Hepatic stellate cell (primary cell): ENCODE measurements at regions not wholly inside any gene's neighbourhood (a gene's known extent, or its start where the extent isn't known, plus 50 kb on each side); places are given as distances from the start of the nearest gene placed in this dataset.
"Not testable (repeated sequence)": the region's sequence is repeated elsewhere in the genome, so short reads cannot be mapped to it uniquely, and the experiment has no call there.

Experiments used
- DNase-seq: peaks from one replicate; pipeline ENCODE4 v3.0.0; 2011; ENCODE audit warnings: low spot score

DNA sequence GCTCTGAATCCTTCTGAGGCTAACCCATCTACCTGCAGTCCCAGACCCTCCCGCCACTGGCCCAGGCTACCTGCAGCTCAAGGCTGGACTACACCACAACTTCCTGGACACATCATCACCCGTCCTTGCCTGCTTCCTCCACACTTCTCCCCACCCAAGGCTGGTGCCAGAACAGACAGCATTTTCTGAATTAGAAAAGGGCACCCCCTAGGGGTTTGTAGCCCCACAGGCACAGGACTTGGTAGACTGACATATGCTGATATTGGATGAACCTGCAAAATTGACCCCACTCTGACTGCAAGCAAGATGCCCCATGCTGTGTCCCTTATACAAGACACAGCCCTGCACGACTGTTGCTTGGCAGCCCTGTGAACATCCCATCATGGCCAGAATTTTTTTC, 271.5 kb upstream of the C16orf82 start:
- no peak for DNase-seq

DNA sequence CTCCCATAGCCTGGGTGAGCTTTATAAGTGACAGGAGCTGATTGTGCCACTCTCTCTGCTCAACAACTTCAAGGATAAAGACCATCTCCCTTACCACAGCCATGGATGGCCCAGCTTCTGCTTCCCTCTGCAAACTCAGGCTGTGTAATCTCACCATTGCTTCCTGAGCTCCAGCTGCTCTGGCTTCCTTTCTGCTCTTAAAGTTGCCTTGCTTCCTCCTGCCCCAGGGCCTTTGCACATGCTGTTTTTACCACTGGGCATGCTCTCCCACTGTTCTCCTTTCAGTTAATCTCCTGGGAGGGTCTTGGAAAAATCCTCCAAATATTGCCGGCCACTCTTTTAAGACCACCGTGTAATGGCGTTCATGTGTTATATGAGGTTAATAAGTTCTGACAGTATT, 265.1 kb upstream of the C16orf82 start:
- no peak for DNase-seq

DNA sequence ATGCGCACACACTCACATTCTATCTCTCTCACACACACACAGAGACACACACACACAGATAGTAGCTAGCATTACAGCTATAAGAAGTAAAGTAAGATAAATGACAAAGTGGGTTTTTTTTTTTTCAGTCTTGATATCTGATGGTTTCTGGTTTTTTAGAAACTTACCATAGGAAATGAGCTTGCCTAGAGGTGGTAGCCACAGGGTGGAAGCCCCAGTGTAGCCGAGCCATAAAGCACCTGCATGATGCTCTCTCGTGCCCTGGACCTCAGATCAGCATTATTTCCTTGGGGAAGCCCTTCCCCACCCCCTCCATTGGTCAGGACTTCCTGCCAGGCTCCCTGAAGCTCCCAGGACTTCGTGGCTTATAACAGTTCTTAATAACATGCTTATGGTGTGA, 264.3 kb upstream of the C16orf82 start:
- no peak for DNase-seq

DNA sequence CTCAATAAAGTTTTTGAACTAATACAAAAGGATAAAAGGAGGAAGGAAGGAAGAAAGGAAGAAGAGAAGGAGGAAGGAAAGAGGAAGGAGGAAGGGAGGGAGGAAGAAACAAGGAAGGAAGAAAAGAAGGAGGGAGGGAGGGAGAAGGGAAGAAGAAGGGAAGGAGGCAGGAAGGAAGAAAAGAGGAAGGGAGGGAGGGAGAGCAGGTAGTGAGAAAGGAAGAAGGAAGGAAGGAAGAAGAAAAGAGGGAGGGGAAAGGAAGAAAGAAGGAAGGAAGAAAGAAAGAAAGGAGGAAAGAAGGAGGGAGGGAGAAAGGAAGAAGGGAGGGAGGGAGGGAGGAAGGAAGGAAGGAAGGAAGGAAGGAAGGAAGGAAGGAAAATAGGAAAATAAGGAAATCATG, 263.8 kb upstream of the C16orf82 start:
- DNase-seq: no peak

DNA sequence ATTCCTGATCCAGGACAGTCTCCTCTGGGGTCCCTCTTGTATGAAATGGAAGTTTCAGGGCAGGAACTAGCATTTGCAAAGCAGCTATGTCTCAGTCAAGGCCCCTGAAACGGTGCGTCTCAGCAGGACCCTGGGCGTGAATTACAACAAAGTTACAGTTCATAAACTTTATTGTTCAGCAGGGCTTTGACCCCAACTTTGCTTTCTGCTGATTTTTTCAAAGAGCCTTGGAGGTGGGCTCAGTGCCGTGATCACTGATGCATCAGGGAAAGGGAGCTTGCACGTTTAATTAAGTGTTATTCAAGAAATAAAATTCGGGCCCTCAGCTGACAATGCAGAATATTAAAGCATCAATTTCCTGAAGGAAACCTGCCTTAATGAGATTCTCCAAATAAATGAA, 260.1 kb upstream of the C16orf82 start:
- DNase-seq: no peak

DNA sequence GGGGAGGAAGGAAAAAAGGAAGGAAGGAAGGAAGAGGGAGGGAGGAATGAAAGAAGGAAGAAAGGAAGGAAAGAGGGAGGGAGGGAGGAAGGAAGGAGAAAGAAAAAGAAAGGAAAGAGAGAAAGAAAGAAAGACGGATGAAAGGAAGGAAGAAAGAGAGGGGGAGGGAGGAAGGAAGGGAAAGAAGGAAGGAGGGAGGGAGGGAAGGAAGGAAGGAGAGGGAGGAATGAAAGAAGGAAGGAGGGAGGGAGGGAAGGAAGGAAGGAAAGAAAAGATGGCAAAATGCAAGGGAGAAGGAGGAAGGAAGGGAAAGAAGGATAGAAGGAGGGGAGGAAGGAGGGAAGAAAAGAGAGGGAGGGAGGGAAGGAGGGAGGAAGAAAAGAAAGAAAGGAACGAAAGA, 257.3 kb upstream of the C16orf82 start:
- no peak for DNase-seq

DNA sequence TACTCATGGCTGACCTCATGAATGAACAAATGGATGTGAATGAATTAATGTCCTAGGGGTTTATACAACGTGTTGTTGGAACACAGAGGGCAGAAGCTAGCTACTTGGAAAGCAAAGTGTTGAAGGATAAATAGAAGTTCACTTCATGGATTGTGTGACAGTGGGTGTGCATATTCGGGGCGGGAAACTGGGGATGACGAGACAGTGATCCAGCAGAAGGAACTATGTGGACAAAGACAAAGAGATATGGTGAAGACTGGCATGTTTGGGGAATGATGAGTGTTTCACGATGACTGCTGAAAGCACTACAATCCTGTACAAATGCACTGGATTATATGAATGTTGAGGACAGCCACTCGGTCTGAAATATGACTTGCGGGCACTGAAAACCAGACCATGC, 250.5 kb upstream of the C16orf82 start:
- DNase-seq: no peak

DNA sequence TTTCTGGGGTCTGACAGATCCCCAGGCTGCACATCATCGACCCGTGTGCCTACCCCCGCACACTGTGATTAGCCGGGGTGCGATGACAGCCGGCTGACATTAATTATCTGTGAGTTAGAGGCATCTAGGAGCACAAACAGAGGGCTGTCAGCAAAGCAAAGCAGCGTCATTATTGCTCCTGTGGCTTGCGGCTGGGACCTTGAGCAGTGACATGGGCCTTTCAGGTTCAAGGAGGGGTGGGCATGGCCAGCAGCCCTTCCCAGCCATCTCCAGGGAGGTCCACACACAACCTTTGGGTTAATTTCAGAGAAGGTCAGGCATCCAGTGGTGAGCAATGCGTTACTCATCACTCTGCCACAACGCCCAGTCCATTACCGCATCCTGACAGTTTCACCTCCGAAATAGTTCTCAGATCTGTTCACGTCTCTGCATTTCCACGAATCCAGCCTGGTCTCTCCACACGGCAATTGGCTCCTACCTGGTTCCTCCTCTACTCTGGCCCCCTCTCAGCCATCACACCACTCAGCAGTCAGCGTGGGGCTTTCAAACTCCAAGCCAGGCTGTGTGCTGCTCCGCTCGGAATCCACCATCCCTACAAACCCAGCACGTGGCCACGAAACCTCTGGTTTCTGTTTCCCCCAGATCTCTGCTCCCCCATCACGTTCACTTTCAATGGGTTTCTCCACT, 249.7 kb upstream of the C16orf82 start:
- peak; percentile 24 for DNase-seq

DNA sequence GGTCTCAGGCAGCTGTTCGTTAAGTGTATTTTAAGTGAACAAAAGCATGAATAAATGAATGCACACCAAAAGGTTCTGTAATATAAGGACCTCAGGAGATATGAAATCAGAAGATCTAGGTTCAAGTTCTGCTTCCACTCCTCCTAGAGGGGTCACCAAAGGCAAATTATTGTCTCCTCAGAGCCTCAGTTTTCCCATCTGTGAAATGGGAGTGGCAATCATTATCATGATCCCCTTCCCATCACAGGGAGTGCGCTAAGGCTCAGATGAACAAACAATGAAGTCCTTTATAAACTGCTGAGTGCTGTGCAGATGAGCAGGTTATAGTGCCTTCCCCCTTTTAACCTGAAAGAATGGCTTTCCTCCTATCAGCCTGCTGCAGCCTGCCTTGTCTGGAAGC, 248.3 kb upstream of the C16orf82 start:
- DNase-seq: no peak

DNA sequence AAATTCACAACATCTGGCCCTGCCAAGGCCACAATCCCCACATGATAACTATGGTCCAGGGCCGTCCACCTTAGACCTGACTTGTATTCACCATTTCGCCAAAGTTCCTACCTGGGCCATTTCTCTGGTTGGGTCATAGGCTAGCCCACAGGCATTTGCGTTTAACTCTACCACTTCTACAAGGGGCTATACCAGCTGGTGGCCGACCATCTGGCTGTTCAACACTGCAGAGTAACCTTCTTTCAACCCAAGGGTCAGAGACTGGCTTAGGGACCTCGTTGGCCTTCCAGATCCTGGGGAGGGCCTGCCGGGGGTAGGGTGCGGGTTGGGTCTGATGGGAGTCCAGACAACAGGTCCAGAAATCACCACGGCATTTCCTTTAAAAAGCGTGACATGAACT, 242.3 kb upstream of the C16orf82 start:
- no peak for DNase-seq

DNA sequence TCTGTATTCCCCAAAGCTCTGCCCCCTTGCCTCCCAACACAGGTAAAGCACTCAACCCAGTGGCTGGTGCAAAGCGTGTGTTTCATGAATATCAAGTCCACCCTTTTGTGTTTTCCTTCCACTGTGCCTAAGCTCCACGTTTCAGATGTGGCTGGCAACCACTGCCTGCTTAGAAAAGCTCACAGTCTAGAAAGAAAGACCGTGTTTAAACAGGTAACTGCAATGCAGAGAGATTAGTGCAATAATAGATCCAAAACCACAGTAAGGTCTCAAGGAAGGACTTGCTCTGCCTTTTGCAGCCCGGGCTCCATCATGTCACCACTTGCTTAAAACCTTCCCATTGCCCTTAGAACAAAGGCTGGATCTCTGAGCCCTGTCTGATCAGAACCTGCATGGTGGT, 240.2 kb upstream of the C16orf82 start:
- DNase-seq: no peak

DNA sequence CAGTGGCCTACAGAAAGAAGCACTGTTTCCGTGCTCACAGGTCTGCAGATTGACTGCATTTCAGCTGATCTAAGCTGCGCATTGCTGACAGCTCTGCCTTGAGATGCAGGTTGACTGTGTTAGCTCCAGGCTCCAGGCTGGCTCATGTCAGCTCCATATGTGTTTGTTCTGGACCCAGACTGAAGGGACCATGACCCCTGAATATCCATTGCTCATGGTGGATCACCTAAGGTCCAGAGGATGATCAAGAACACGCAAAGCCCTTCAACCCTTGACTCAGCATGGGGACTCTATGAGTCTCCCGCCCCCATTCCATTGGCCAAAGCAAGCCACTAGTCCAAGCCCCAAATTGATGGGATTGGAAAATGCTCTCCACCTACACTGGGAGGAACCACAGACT, 239.3 kb upstream of the C16orf82 start:
- DNase-seq: no peak

DNA sequence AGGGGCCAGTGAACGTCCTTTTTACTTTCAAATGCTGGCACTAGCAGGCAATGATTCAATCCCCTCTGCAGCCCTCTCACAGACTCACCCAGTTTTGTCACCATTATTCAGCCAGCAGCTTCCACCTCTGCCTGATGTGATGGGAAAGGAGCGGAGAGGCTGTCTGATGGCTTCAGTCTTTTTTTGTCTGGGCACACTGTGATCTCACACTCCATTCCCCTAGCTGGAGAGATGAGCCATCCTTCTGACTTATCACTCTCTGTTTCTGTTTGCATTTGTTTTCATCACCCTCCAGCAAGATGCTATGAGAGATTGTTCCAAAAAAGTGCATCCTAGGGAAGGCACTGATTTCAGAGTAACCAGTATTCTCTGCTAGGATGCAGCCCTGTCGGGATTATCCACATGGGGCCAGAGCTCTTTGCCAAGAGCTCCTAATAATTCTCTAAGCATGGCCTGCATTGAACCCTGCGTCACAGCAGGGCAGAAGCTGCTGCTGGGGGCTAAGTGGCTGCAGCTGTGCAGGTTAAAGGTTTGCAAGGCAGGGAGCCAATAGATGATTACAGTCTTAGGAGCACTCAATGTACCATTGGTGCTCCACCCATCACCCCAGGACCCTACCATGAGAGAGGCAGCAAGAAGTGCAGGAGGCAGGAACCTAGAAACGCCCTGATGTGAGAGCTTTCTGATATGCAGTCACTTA, 236.1 kb upstream of the C16orf82 start:
- no peak for DNase-seq

DNA sequence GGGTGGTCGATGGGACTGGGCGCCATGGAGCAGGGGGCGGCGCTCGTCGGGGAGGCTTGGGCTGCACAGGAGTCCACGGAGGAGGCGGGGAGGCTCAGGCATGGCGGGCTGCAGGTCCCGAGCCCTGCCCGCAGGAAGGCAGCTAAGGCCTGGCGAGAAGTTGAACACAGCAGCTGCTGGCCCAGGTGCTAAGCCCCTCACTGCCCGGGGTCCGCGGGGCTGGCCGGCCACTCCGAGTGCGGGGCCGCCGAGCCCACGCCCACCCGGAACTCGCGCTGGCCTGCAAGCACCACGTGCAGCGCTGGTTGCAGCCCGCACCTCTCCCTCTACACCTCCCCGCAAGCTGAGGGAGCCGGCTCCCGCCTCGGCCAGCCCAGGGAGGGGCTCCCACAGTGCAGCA, 230.6 kb upstream of the C16orf82 start:
- not testable (repeated sequence) for DNase-seq

DNA sequence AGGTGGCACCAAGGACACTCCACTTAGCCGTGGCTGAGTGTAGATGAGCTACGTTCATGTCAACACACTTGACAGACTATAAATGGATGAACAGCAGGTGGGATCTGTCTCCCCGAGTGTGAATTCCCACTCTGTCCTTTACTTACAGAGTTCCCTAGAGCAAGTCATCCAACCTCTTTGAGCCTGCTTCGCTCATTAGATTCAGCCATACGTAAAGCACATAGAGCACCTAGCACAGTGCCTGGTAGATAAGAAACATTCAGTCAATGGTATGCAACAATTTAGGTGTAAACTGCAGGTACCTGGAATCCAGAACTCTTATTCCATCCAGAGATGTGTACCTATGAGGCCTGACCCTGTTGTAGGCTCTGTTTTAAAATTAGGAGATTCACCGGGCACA, 227.8 kb upstream of the C16orf82 start:
- DNase-seq: no peak

DNA sequence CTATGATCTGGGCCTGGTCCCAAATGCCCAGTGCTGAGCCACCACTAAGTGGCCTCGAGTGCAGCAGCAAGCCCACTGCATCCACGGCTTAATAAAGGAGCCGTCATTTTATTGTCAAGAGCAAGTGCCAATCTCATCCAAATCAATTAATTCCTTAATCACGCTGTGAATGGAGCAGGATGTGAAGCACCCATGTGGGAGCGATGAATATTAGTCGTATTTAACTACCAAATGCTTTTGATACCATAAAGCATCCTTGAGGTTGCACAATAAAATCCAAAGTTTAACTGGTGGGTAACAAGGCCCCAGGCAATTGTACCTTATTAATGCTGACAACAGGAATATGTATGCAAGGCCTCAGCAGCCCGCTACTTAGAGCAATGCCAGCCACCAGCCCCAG, 226.0 kb upstream of the C16orf82 start:
- no peak for DNase-seq

DNA sequence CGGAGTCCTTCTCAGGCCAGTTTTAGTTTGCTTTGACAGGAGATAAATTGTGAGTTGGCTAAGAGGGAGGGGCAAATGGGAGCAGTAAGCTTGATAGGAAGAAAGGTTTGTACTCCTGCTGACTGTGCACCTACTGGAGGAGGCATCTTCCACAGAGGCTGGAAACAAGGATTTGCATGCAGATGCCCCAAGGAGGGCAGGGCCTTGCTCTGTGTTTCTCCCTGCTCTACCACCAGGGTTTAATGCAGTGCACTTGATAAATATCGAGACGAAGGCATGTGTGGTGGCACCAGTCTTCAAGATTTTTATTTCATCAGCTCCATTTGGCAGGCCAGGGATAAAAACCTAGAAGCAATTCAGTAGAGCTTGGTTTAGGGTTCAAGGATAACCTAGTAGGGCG, 210.5 kb upstream of the C16orf82 start:
- DNase-seq: no peak

DNA sequence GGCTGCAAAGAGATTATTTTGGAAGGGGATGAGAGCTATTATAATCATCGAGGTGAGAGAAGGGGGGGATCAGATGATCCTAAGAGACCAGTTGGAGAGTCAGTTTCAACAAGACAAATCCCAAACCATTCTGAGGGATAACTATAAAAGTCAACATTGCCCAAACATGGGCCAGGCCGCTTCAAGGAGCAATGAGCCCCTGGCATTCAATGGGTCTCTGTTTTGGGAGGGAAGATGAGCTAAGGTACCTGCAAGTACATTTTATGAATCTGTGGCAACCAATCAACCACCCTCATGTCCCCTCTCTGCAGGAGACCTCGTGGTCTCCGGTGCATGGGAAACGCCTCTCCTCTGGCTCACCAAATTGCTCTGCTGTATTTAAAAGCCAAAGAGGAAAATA, 209.9 kb upstream of the C16orf82 start:
- no peak for DNase-seq

DNA sequence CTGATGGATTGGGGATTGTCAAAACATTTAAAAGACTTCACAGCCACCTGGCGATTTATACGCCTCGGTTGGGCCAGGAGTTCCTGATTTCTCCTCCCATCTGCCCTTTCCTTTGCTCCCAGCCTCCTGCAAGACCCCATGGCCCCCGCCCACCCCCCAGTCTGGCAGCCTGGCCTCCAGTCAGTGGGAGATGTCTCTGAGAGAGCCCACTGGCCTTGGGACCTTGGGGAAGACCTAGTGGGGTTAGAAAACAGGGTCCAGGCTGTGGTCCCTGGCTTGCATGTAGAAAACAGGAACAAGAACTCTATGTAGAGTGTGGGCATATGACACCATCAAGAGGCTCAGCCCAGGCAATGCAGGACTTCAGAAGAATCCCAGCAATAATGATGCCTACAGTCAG, 209.4 kb upstream of the C16orf82 start:
- no peak for DNase-seq

DNA sequence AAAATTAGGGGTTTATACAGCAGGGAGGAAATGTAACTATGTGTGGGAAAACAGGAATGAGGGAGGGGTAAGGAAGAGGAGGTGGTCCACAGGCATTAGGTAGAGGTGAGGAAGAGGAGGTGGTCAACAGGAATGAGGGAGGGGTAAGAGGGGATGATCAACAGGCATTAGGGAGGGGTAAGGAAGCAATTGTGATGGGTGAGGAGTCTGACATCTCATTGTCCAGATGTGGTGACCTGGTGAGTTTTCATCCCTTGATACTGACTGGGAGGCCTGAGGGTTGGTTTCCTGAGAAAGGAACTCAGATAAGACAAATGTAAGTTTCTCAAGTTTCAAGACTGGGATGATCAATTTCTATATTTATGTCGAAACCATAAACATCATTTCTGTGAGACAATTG, 206.2 kb upstream of the C16orf82 start:
- no peak for DNase-seq

DNA sequence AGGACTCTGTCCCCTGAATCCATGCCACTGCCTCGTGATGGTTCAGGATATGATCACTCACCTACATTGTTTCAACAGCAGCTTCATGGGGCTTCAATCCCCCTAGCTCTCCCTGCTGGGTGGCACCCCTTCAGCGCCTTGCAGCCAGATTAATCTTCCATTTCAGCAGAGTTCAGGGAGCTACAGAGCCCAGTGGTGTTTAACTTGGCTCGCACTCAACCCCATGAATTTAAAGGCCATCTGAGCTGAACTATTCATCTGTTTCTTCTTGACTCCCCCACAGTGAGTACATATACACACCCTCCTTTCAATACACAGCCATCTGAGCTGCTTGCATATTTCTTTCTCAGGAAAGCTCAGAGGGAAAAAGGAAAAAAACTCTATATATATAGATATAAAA, 202.8 kb upstream of the C16orf82 start:
- no peak for DNase-seq

DNA sequence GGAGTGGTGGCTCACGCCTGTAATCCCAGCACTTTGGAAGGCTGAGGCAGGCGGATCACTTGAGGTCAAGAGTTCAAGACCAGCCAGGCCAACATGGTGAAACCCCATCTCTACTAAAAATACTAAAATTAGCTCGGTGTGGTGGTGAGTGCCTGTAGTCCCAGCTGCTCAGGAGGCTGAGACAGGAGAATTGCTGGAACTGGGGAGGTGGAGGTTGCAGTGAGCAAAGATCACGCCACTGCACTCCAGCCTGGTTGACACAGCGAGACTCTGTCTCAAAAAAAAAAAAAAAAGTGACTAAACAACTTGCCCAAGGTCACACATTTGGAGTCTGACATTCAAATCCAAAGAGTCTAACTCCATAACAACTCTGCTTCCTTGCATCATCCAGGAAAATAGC, 192.4 kb upstream of the C16orf82 start:
- not testable (repeated sequence) for DNase-seq

DNA sequence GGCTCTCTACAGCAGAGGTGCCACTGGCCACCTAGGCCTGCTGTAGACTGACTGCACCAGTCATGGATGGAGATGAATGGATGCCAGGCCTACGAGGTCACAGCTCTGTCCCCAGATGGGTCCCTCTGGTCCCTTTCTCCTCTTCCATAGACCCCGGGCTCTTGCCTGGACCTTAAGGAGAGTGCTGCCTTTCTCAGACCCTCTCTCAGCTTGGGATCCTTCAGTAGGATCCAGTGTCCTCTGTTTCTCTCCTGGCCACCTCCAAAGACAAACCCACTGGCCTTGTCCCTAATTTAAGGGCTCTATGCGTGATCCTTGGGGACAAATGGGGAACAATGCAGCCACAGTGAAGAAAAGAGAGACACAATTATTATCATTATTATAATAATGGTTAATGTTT, 189.3 kb upstream of the C16orf82 start:
- DNase-seq: no peak

DNA sequence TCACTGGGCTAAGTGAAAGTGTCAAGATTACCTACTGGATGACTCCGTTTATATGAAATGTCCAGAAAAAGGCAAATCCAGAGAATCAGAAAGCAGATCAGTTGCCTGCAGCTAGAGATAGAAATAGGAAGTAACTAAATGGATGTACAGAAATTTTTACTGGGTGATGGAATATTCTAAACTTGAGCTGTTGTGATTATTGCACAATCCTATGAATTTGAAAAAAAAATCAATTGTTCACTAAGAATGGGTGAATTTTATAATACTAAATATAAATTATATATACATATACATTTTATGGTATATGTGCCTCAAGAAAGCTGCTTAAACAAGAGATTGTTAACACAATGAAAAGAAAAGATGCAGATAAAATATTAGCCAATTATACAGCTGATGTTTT, 181.1 kb upstream of the C16orf82 start:
- no peak for DNase-seq
